Stimulated activated CD4-positive, alpha-beta T cell treated with anti-CD3 and anti-CD28 coated beads, Interleukin-1b, Interleukin-23, amount 100 ng/mL, for 24 hours (primary cell): ENCODE measurements at regions not wholly inside any gene's neighbourhood (a gene's known extent, or its start where the extent isn't known, plus 50 kb on each side); places are given as distances from the start of the nearest gene placed in this dataset.

Source experiments
- DNase-seq, 4 experiments: peaks; one replicate each; pipeline ENCODE4 v3.0.0-alpha.2; 2020; ENCODE audit warnings: low read depth in 4 of 4, low spot score in 1 of 4

- no peak for DNase-seq
Observed at GRCh38 chr2:220995581-220995980, 576.5 kb downstream of the EPHA4 start.

- no peak for DNase-seq
Observed at GRCh38 chr2:220998156-220998555, 573.9 kb downstream of the EPHA4 start.

- DNase-seq = no peak
Observed at GRCh38 chr2:220999356-220999755, 572.7 kb downstream of the EPHA4 start.

- no peak for DNase-seq
Observed at GRCh38 chr2:221001381-221001801, 570.7 kb downstream of the EPHA4 start.

- no peak for DNase-seq
Observed at GRCh38 chr2:221002101-221002685, 569.9 kb downstream of the EPHA4 start.

GRCh38 chr2:221005338-221005737 is 566.8 kb downstream of the EPHA4 start:
- DNase-seq = no peak

GRCh38 chr2:221006084-221006483 is 566.0 kb downstream of the EPHA4 start:
- no peak for DNase-seq

- DNase-seq = no peak
Observed at GRCh38 chr2:221016551-221016950, 555.6 kb downstream of the EPHA4 start.

- no peak for DNase-seq
Observed at GRCh38 chr2:221018262-221018661, 553.8 kb downstream of the EPHA4 start.

- DNase-seq = no peak
Observed at GRCh38 chr2:221019668-221020067, 552.4 kb downstream of the EPHA4 start.

- no peak for DNase-seq
Observed at GRCh38 chr2:221022554-221022953, 549.5 kb downstream of the EPHA4 start.

- DNase-seq = no peak
Observed at GRCh38 chr2:221025398-221025797, 546.7 kb downstream of the EPHA4 start.

GRCh38 chr2:221034026-221034701 is 537.9 kb downstream of the EPHA4 start:
- no peak for DNase-seq

- DNase-seq = no peak
Observed at GRCh38 chr2:221034973-221035372, 537.1 kb downstream of the EPHA4 start.

- DNase-seq = no peak
Observed at GRCh38 chr2:221042926-221043325, 529.2 kb downstream of the EPHA4 start.

GRCh38 chr2:221044781-221045180 is 527.3 kb downstream of the EPHA4 start:
- DNase-seq = no peak

- no peak for DNase-seq
Observed at GRCh38 chr2:221050020-221050795, 521.9 kb downstream of the EPHA4 start.

GRCh38 chr2:221051162-221051561 is 520.9 kb downstream of the EPHA4 start:
- DNase-seq = no peak

- DNase-seq = no peak
Observed at GRCh38 chr2:221060376-221060775, 511.7 kb downstream of the EPHA4 start.

- no peak for DNase-seq
Observed at GRCh38 chr2:221063568-221063967, 508.5 kb downstream of the EPHA4 start.

GRCh38 chr2:221064058-221064854 is 507.8 kb downstream of the EPHA4 start:
- DNase-seq = no peak
